ENCODE measurements at regions not wholly inside any gene's neighbourhood (a gene's known extent, or its start where the extent isn't known, plus 50 kb on each side); places are given as distances from the start of the nearest gene placed in this dataset.

GRCh38 chr1:213658457-213658856, 329.3 kb upstream of the PROX1 start:
- TF ChIP-seq, protein P1, sequence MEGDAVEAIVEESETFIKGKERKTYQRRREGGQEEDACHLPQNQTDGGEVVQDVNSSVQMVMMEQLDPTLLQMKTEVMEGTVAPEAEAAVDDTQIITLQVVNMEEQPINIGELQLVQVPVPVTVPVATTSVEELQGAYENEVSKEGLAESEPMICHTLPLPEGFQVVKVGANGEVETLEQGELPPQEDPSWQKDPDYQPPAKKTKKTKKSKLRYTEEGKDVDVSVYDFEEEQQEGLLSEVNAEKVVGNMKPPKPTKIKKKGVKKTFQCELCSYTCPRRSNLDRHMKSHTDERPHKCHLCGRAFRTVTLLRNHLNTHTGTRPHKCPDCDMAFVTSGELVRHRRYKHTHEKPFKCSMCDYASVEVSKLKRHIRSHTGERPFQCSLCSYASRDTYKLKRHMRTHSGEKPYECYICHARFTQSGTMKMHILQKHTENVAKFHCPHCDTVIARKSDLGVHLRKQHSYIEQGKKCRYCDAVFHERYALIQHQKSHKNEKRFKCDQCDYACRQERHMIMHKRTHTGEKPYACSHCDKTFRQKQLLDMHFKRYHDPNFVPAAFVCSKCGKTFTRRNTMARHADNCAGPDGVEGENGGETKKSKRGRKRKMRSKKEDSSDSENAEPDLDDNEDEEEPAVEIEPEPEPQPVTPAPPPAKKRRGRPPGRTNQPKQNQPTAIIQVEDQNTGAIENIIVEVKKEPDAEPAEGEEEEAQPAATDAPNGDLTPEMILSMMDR (IDR thresholded peaks at IDR 0.05; ENCODE audit: poor library complexity) = no peak
- TF ChIP-seq EZH2 (IDR thresholded peaks at IDR 0.05; ENCODE audit: borderline replicate concordance) (no peak), EZH2phosphoT487 (IDR thresholded peaks at IDR 0.05; ENCODE audit: low read depth, severe bottlenecking, unreplicated experiment) (no peak)
- no peaks in the 10 kb centered on the region for H3K9me2 ChIP-seq (replicated peaks; ENCODE audit: insufficient read depth)
- peaks cover 12% of the 10 kb centered on the region for H3K4me1 ChIP-seq (ENCODE audit: insufficient read depth)
- H3K9me3 ChIP-seq (ENCODE audit: low read depth) = no peaks in the 10 kb centered on the region
- H2AFZ ChIP-seq = no peak overlapping the region
- H3K79me2 ChIP-seq = no peaks in the 10 kb centered on the region
- H3K27me3 ChIP-seq = no peaks in the 10 kb centered on the region
- no peaks in the 10 kb centered on the region for H4K20me1 ChIP-seq (ENCODE audit: insufficient read depth, poor library complexity, severe bottlenecking)
- H3K27ac ChIP-seq = no peak overlapping the region
- no peak overlapping the region for H3K4me2 ChIP-seq
- H3K4me3 ChIP-seq = no peak overlapping the region
- H3K36me3 ChIP-seq (replicated peaks; ENCODE audit: insufficient read depth, low read depth) = no peaks in the 10 kb centered on the region
- DNase-seq (ENCODE audit: low spot score) = no peak
- WGBS (ENCODE audit: low lambda C conversion rate, missing lambda C conversion rate) = 65% methylated on average over 2 of the region's 2 CpGs

DNA sequence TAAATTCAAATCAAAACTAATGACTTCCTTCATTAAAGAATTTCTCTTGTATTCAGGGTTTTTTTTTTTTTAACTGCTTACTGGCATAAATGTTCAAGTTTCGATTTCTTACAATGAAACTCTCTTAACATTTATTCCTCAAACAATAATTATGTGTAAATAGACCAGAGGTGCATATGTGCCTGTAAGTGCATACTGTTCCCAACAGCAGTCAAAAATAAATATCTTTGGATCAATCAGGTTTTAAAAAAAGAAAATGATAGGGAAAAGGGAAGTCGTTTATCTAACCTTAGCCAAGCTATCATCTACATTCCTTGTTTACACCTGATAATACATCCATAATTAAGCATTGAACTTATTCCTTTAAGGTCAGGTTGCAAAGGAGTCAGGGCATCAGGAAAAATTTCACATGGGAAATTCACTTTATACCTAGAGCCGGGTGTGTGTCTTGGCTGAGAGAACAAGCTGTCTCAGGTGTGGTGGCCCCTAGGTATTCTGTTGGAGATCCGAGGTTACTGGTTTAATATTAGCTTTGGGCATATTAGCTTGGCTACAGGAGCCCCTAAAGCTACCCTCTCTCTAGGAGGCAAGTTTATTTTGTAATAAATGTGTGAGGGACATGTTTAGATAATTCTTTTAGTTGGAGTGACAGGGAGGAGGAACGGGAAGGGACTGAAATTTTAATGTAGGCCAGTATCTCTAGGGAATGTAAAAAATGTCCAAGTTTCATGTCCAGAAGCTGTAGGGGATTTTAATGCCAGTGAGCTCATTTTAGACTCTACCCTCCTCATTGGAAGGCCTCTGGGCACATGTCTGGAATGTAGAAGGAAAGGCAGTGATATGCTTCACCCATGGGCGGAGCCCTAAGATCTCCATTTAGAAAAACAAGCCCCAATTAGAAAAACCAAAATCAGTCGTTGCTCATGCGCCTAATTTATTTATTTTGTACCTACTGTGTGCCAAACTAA, 327.9 kb upstream of the PROX1 start:
- DNase-seq (ENCODE audit: low spot score) = no peak
- no peak overlapping the region for H2AFZ ChIP-seq
- no peaks in the 10 kb centered on the region for H3K27me3 ChIP-seq
- peaks cover 12% of the 10 kb centered on the region for H3K4me1 ChIP-seq (ENCODE audit: insufficient read depth)
- no peak overlapping the region for H3K4me2 ChIP-seq
- H3K36me3 ChIP-seq (replicated peaks; ENCODE audit: insufficient read depth, low read depth) = no peaks in the 10 kb centered on the region
- WGBS (ENCODE audit: low lambda C conversion rate, missing lambda C conversion rate) = 78% methylated on average over 8 of the region's 8 CpGs
- H3K9me2 ChIP-seq (replicated peaks; ENCODE audit: insufficient read depth) = no peaks in the 10 kb centered on the region
- H3K79me2 ChIP-seq = no peaks in the 10 kb centered on the region
- TF ChIP-seq, protein P1 (IDR thresholded peaks at IDR 0.05; ENCODE audit: poor library complexity) = no peak
- TF ChIP-seq EZH2 (IDR thresholded peaks at IDR 0.05; ENCODE audit: borderline replicate concordance) (no peak), EZH2phosphoT487 (IDR thresholded peaks at IDR 0.05; ENCODE audit: low read depth, severe bottlenecking, unreplicated experiment) (no peak)
- no peaks in the 10 kb centered on the region for H4K20me1 ChIP-seq (ENCODE audit: insufficient read depth, poor library complexity, severe bottlenecking)
- H3K9me3 ChIP-seq (ENCODE audit: low read depth) = no peaks in the 10 kb centered on the region
- no peak overlapping the region for H3K4me3 ChIP-seq
- H3K27ac ChIP-seq = no peak overlapping the region

- Histone ChIP-seq H3K4me1 (ENCODE audit: insufficient read depth) (peaks cover 9% of the 10 kb centered on the region), H3K27ac (no peak overlapping the region)
- TF ChIP-seq, protein P1 (IDR thresholded peaks at IDR 0.05; ENCODE audit: poor library complexity) = no peak
- TF ChIP-seq EZH2phosphoT487 (IDR thresholded peaks at IDR 0.05; ENCODE audit: low read depth, severe bottlenecking, unreplicated experiment) (no peak), EZH2 (IDR thresholded peaks at IDR 0.05; ENCODE audit: borderline replicate concordance) (no peak)
Observed at GRCh38 chr1:213661302-213661701, 326.5 kb upstream of the PROX1 start.

More at GRCh38 chr1:213661302-213661701, 326.5 kb upstream of the PROX1 start:
- no peak overlapping the region for H2AFZ ChIP-seq
- H3K36me3 ChIP-seq (replicated peaks; ENCODE audit: insufficient read depth, low read depth) = no peaks in the 10 kb centered on the region
- H3K27me3 ChIP-seq = no peaks in the 10 kb centered on the region
- DNase-seq (ENCODE audit: low spot score) = no peak
- H4K20me1 ChIP-seq (ENCODE audit: insufficient read depth, poor library complexity, severe bottlenecking) = no peaks in the 10 kb centered on the region
- no peaks in the 10 kb centered on the region for H3K9me2 ChIP-seq (replicated peaks; ENCODE audit: insufficient read depth)
- no peaks in the 10 kb centered on the region for H3K9me3 ChIP-seq (ENCODE audit: low read depth)
- no peak overlapping the region for H3K4me3 ChIP-seq
- no peaks in the 10 kb centered on the region for H3K79me2 ChIP-seq
- WGBS (ENCODE audit: low lambda C conversion rate, missing lambda C conversion rate) = 78% methylated on average over 9 of the region's 9 CpGs
- no peak overlapping the region for H3K4me2 ChIP-seq

Measured in hepatocyte (in vitro differentiated cells).